Gastroesophageal sphincter (tissue), 3 donors: ENCODE measurements at regions not wholly inside any gene's neighbourhood (a gene's known extent, or its start where the extent isn't known, plus 50 kb on each side); places are given as distances from the start of the nearest gene placed in this dataset.

ENCODE experiments used
- CTCF ChIP-seq, 4 experiments: fragments of 200-600 bp in 2 of 4; fragments of 450-650 bp in 2 of 4; sonication (generic) in 1 of 4; IDR thresholded peaks; one replicate each; pipeline ENCODE4 v1.5.1; 2017 to 2019; ENCODE audit warnings: antibody characterized with exemption in 4 of 4, mild to moderate bottlenecking in 2 of 4, moderate library complexity in 2 of 4
- EP300 ChIP-seq: sonication (generic); formaldehyde crosslinking; IDR thresholded peaks from one replicate; pipeline ENCODE4 v1.6.1; 2017; ENCODE audit warnings: antibody characterized with exemption, mild to moderate bottlenecking

GRCh38 chr5:56493766-56494165 lies 260.6 kb upstream of the ANKRD55 start:
- TF ChIP-seq CTCF (IDR thresholded peaks at IDR 0.05) = no peak
- no peak for TF ChIP-seq EP300
